C4-2B (cell line): ENCODE measurements at regions not wholly inside any gene's neighbourhood (a gene's known extent, or its start where the extent isn't known, plus 50 kb on each side); places are given as distances from the start of the nearest gene placed in this dataset.

Source experiments
- CTCF ChIP-seq: fragments of 450-650 bp; conservative IDR thresholded peaks from 2 replicates; pipeline ENCODE4 v1.5.1; 2017; ENCODE audit warnings: mild to moderate bottlenecking
- ZFX ChIP-seq: fragments of 450-650 bp; IDR thresholded peaks from 2 replicates; pipeline ENCODE4 v1.6.1; 2017

DNA sequence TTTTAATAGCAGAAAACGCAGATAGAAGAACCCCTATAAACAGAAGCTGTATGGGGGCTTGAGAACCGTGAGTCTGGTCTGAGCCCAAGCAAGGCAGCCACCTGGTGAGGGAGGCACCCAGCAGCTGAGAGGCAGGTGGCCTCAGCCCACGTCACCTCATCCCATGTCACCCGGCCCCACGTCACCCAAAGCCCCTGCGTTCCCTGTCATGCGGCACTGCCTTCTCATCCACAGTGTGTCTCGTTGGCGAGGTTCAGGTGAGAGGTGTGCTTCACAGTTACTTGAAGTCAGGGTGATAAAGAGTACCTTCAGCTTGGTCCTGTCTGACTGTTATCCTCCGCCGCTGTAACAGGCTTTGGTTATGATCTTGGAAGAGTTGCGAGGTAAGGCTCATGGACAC is 80.6 kb upstream of the IRX4 start:
- TF ChIP-seq CTCF, result no peak
- no peak for TF ChIP-seq ZFX
